ENCODE measurements at regions not wholly inside any gene's neighbourhood (a gene's known extent, or its start where the extent isn't known, plus 50 kb on each side); places are given as distances from the start of the nearest gene placed in this dataset.

DNA sequence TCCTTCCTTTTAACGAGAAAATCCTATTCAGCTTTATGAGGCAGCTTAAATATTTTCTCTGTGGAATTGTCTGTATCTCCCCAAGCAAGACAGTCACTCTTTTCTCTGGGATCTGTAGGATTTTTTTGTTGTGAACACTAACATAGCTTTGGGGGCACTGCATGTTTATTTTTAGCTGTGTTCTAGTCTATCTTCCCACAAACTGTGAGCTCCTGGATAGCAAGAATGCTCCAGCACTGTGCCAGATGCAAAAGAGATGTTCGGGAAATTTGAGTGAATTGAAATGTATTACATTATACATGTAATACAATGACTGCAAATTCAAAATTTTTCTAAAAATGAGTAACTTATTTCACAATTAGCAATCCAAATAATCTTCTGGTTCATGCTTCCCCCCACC, 282.2 kb downstream of the PLPP3 start:
- TF ChIP-seq, protein P1, sequence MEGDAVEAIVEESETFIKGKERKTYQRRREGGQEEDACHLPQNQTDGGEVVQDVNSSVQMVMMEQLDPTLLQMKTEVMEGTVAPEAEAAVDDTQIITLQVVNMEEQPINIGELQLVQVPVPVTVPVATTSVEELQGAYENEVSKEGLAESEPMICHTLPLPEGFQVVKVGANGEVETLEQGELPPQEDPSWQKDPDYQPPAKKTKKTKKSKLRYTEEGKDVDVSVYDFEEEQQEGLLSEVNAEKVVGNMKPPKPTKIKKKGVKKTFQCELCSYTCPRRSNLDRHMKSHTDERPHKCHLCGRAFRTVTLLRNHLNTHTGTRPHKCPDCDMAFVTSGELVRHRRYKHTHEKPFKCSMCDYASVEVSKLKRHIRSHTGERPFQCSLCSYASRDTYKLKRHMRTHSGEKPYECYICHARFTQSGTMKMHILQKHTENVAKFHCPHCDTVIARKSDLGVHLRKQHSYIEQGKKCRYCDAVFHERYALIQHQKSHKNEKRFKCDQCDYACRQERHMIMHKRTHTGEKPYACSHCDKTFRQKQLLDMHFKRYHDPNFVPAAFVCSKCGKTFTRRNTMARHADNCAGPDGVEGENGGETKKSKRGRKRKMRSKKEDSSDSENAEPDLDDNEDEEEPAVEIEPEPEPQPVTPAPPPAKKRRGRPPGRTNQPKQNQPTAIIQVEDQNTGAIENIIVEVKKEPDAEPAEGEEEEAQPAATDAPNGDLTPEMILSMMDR (IDR thresholded peaks at IDR 0.05) = no peak
- peaks cover 19% of the 10 kb centered on the region for H3K4me1 Mint-ChIP-seq
- H3K27me3 Mint-ChIP-seq (ENCODE audit: low read depth, poor library complexity) = peaks cover 2% of the 10 kb centered on the region
- H3K36me3 Mint-ChIP-seq (ENCODE audit: low read depth) = no peaks in the 10 kb centered on the region
- H3K27ac Mint-ChIP-seq = no peak overlapping the region
- H3K9me3 Mint-ChIP-seq = no peaks in the 10 kb centered on the region
- no peak for DNase-seq
- no peak overlapping the region for H3K4me3 Mint-ChIP-seq

GRCh38 chr1:56295949-56296929, 283.1 kb downstream of the PLPP3 start:
- H3K27me3 Mint-ChIP-seq (ENCODE audit: low read depth, poor library complexity) = peaks cover 2% of the 10 kb centered on the region

GRCh38 chr1:56291374-56291919, 287.9 kb downstream of the PLPP3 start:
- no peak overlapping the region for H3K4me3 Mint-ChIP-seq
- peaks cover 26% of the 10 kb centered on the region for H3K4me1 Mint-ChIP-seq
- DNase-seq = no peak
- no peaks in the 10 kb centered on the region for H3K27me3 Mint-ChIP-seq (ENCODE audit: low read depth, poor library complexity)
- no peaks in the 10 kb centered on the region for H3K36me3 Mint-ChIP-seq (ENCODE audit: low read depth)
- TF ChIP-seq, protein P1 (IDR thresholded peaks at IDR 0.05) = no peak
- H3K9me3 Mint-ChIP-seq = no peaks in the 10 kb centered on the region
- no peak overlapping the region for H3K27ac Mint-ChIP-seq

More at GRCh38 chr1:56295949-56296929, 283.1 kb downstream of the PLPP3 start:
- no peaks in the 10 kb centered on the region for H3K36me3 Mint-ChIP-seq (ENCODE audit: low read depth)
- no peak for DNase-seq
- H3K9me3 Mint-ChIP-seq = no peaks in the 10 kb centered on the region
- TF ChIP-seq, protein P1 (IDR thresholded peaks at IDR 0.05) = no peak
- H3K4me1 Mint-ChIP-seq = peaks cover 27% of the 10 kb centered on the region
- no peak overlapping the region for H3K4me3 Mint-ChIP-seq
- no peak overlapping the region for H3K27ac Mint-ChIP-seq

DNA sequence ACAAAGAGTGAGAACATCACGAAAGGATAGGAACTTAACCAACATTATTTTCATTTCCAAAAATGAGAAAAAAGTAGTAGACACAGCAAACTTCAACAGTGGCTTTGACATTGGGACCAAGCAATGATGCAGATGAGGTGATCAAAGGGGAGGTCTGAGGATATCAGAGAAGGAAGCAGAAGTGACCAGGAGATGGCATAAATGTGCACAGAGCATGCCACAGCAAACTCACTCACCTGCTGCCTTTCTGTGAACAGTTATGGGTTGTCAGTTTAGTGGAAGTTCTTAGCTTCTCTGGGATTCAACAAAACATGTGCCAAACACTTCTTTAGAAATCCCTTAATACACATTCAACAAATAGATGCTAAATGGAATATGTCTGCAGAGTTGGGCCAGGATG, 290.1 kb downstream of the PLPP3 start:
- DNase-seq = no peak
- Mint-ChIP-seq H3K36me3 (ENCODE audit: low read depth) (no peaks in the 10 kb centered on the region), H3K4me1 (peaks cover 29% of the 10 kb centered on the region), H3K27me3 (ENCODE audit: low read depth, poor library complexity) (peaks cover 4% of the 10 kb centered on the region), H3K9me3 (no peaks in the 10 kb centered on the region), H3K4me3 (no peak overlapping the region), H3K27ac (no peak overlapping the region)
- TF ChIP-seq, protein P1 (IDR thresholded peaks at IDR 0.05) = no peak

DNA sequence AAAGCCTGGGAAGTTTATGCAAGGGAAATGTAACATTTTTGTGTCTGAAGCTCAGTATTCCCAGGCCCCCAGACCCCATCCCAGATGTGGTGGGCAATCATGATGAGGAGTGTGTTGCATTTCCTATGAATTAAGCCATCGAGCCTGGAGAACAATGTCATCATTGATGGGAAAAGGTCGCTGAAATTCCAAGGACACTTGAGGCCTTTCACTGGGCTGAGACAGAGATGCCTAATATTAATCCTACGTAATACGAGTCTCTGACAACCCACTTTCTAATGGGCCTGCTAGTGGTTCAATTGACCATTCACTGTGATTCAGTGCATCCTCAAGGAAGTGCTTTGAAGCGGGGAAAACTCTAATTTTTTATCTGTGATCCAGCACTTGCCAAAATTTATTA, 291.6 kb downstream of the PLPP3 start:
- no peak overlapping the region for H3K27ac Mint-ChIP-seq

More for the DNA sequence above, 291.6 kb downstream of the PLPP3 start:
- peaks cover 29% of the 10 kb centered on the region for H3K4me1 Mint-ChIP-seq
- H3K4me3 Mint-ChIP-seq = no peak overlapping the region
- H3K36me3 Mint-ChIP-seq (ENCODE audit: low read depth) = no peaks in the 10 kb centered on the region
- no peak for DNase-seq
- H3K27me3 Mint-ChIP-seq (ENCODE audit: low read depth, poor library complexity) = peaks cover 4% of the 10 kb centered on the region
- TF ChIP-seq, protein P1 (IDR thresholded peaks at IDR 0.05) = no peak
- H3K9me3 Mint-ChIP-seq = no peaks in the 10 kb centered on the region

All from nephron progenitor cell (in vitro differentiated cells).